OCI-LY7 (cell line): ENCODE measurements at regions not wholly inside any gene's neighbourhood (a gene's known extent, or its start where the extent isn't known, plus 50 kb on each side); places are given as distances from the start of the nearest gene placed in this dataset.

ENCODE experiments used
- CTCF ChIP-seq: fragments of 200-600 bp; sonication (generic); conservative IDR thresholded peaks from 2 replicates; pipeline ENCODE4 v1.5.1; 2014; ENCODE audit warnings: mild to moderate bottlenecking, antibody characterized with exemption, low read length, moderate library complexity, mixed read lengths
- EZH2phosphoT487 ChIP-seq: fragments of 200-600 bp; sonication (generic); IDR thresholded peaks from 2 replicates; pipeline ENCODE4 v1.6.1; 2018; ENCODE audit warnings: low read depth, borderline replicate concordance, mild to moderate bottlenecking, mixed run types, antibody characterized with exemption, low read length, moderate library complexity, mixed read lengths

GRCh38 chr13:33544308-33544707 lies 258.8 kb upstream of the STARD13 start:
- no peak for TF ChIP-seq CTCF
- no peak for TF ChIP-seq EZH2phosphoT487
